GM18951 (cell line): ENCODE measurements at regions not wholly inside any gene's neighbourhood (a gene's known extent, or its start where the extent isn't known, plus 50 kb on each side); places are given as distances from the start of the nearest gene placed in this dataset.

Source experiments
- POLR2A ChIP-seq: IDR thresholded peaks from 4 replicates; pipeline ENCODE4 v1.6.1; 2011; ENCODE audit warnings: mild to moderate bottlenecking; ENCODE audit not compliant: insufficient read length, insufficient read depth; ENCODE audit errors: extremely low read depth
- in situ Hi-C: fragments of 300-500 bp; cut with MboI; formaldehyde crosslinking; loops from one replicate; pipeline ENCODE4 v1.12.0; 2022; ENCODE audit warnings: low sequenced_read_pairs, mixed read lengths, inconsistent platforms; ENCODE audit not compliant: unreplicated experiment

- in situ Hi-C loops: no loop called here
- no peak for TF ChIP-seq POLR2A
Observed at GRCh38 chr1:184330875-184331274, 56.0 kb upstream of the C1orf21 start.
